Colonic mucosa (tissue), 4 donors: ENCODE measurements at regions not wholly inside any gene's neighbourhood (a gene's known extent, or its start where the extent isn't known, plus 50 kb on each side); places are given as distances from the start of the nearest gene placed in this dataset.

Source experiments
- DNase-seq: peaks from one replicate; pipeline ENCODE4 v3.0.0-alpha.2; 2020
- H3K27ac ChIP-seq: fragments of 200-600 bp; one replicate; pipeline ENCODE4 v1.8.0; 2021
- H3K27me3 ChIP-seq: fragments of 200-600 bp; one replicate; pipeline ENCODE4 v1.8.0; 2021
- H3K36me3 ChIP-seq: fragments of 200-600 bp; one replicate; pipeline ENCODE4 v1.8.0; 2021
- H3K4me1 ChIP-seq: fragments of 200-600 bp; one replicate; pipeline ENCODE4 v1.8.0; 2021; ENCODE audit warnings: mild to moderate bottlenecking
- H3K4me3 ChIP-seq: fragments of 200-600 bp; one replicate; pipeline ENCODE4 v1.8.0; 2021
- H3K9ac ChIP-seq, 2 donors: one replicate each; pipeline ENCODE4 v1.7.0; 2013; ENCODE audit warnings: control low read depth in 2 of 2, low read depth in 2 of 2, low read length in 2 of 2
- H3K9me3 ChIP-seq: fragments of 200-600 bp; one replicate; pipeline ENCODE4 v1.8.0; 2021
- CTCF ChIP-seq: fragments of 200-600 bp; IDR thresholded peaks from one replicate; pipeline ENCODE4 v1.8.0; 2022; ENCODE audit warnings: antibody characterized with exemption, mild to moderate bottlenecking
- intact Hi-C: fragments of 100-400 bp; cut with DNase I; formaldehyde crosslinking; loops from one replicate; pipeline ENCODE4 v1.14.1; 2022
- donor health status: healthy.
- donor health status: DM: no; HTN: no; CAD: no.
- donor health status: DM: no; HTN: no; CAD: no.

DNA sequence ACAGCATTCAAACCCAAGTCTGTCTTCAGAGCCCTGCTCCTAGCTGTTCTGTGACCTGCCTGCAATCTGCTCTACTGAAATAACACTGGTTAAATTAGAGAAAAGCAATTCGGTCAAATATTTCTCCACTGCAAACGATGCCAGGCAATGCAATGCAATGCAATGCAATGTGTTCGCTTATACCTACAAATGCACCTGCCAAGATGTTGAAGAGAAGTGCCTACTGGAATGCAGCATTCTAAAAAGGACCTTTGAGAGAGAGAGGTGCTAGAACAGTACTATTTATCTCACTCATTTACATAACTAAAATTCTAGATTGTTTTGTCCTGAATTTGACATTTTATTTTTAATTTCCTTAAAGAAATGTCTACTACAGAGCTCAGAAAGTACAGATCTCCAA is 157.3 kb upstream of the CDK1 start:
- no peak overlapping the region for H3K9ac ChIP-seq
- no peaks in the 10 kb centered on the region for H3K4me1 ChIP-seq
- no peaks in the 10 kb centered on the region for H3K27me3 ChIP-seq
- no peak overlapping the region for H3K27ac ChIP-seq
- H3K4me3 ChIP-seq = no peak overlapping the region
- no peak for DNase-seq
- no peak for TF ChIP-seq CTCF
- intact Hi-C loops = no loop called here
- H3K36me3 ChIP-seq = no peaks in the 10 kb centered on the region
- no peaks in the 10 kb centered on the region for H3K9me3 ChIP-seq

DNA sequence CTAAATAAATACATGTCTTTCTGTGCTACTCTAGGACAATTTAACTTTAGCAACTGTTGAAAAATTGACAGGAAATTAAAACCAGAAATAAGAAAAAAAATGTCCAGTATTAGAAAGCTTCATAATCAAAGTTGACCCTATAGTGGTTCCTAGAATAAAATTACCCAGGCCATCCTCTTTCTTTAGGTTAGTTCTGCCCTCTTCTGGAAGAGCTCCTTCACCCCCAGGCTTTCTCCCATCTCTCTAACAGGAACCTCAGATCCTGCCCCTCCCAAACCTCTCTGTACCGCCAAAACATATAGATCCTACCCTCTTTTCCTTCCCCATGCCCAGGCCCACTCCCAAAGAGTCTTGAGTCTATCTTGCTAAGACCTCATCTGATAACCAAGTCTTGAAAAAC is 159.4 kb upstream of the CDK1 start:
- H3K27ac ChIP-seq = no peak overlapping the region
- intact Hi-C loops = no loop called here
- TF ChIP-seq CTCF = no peak
- H3K36me3 ChIP-seq = no peaks in the 10 kb centered on the region
- DNase-seq = no peak
- H3K4me3 ChIP-seq = no peak overlapping the region
- H3K9me3 ChIP-seq = no peaks in the 10 kb centered on the region
- no peaks in the 10 kb centered on the region for H3K27me3 ChIP-seq
- H3K4me1 ChIP-seq = no peaks in the 10 kb centered on the region
- H3K9ac ChIP-seq = no peak overlapping the region

GRCh38 chr10:60615541-60615940 is 162.7 kb upstream of the CDK1 start:
- no peak for DNase-seq
- no peak overlapping the region for H3K9ac ChIP-seq
- no peaks in the 10 kb centered on the region for H3K4me1 ChIP-seq
- no peaks in the 10 kb centered on the region for H3K27me3 ChIP-seq
- H3K9me3 ChIP-seq = no peaks in the 10 kb centered on the region
- TF ChIP-seq CTCF = no peak
- no peaks in the 10 kb centered on the region for H3K36me3 ChIP-seq
- intact Hi-C loops = no loop called here
- H3K4me3 ChIP-seq = no peak overlapping the region
- no peak overlapping the region for H3K27ac ChIP-seq

DNA sequence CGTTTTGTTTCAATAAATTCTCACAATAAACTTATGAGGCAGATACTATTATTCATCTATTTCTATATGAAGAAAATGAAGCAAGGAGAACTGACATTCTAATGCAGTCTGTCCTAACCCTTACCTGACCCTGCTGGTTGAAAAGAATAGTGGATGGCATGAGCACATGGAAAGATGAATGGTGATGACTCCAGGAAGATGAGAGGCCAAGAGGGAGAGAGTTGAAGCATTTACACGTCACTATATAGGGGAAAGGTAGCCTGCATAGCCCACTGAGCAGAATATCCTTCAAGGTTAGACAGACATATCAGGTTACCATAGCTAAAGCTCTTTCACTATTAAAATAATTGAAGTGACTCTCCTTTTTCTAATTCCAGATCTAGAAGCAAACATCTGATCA is 163.9 kb upstream of the CDK1 start:
- H3K27me3 ChIP-seq = no peaks in the 10 kb centered on the region
- H3K4me1 ChIP-seq = no peaks in the 10 kb centered on the region
- no peak overlapping the region for H3K9ac ChIP-seq
- H3K4me3 ChIP-seq = no peak overlapping the region
- no peak for TF ChIP-seq CTCF
- H3K36me3 ChIP-seq = no peaks in the 10 kb centered on the region
- intact Hi-C loops = no loop called here
- H3K9me3 ChIP-seq = no peaks in the 10 kb centered on the region
- DNase-seq = no peak
- no peak overlapping the region for H3K27ac ChIP-seq

DNA sequence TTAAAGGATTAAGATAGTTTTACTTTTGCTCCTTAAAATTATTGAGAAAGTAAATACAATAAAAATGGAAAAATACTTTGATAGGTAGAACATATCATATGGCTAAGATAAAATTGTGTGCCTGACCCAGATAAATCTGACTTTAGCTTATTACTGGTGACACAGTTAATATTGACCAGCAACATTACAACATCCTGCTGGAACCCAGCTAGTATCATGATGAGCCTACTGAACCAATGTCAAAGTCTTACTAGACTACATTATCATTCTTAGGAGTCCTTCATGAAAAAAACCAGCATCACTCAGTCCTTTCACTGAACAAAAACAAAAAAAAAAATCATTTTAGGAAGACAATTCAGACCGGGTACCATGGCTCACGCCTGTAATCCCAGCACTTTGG is 164.8 kb upstream of the CDK1 start:
- H3K27me3 ChIP-seq = no peaks in the 10 kb centered on the region
- H3K9me3 ChIP-seq = no peaks in the 10 kb centered on the region
- no peaks in the 10 kb centered on the region for H3K36me3 ChIP-seq
- H3K27ac ChIP-seq = no peak overlapping the region
- TF ChIP-seq CTCF = no peak
- intact Hi-C loops = no loop called here
- H3K4me1 ChIP-seq = no peaks in the 10 kb centered on the region
- DNase-seq = no peak
- no peak overlapping the region for H3K9ac ChIP-seq
- no peak overlapping the region for H3K4me3 ChIP-seq

GRCh38 chr10:60611291-60611747 is 167.0 kb upstream of the CDK1 start:
- Histone ChIP-seq H3K36me3 (no peaks in the 10 kb centered on the region), H3K9me3 (no peaks in the 10 kb centered on the region), H3K27ac (no peak overlapping the region), H3K9ac (no peak overlapping the region), H3K4me3 (no peak overlapping the region), H3K4me1 (no peaks in the 10 kb centered on the region), H3K27me3 (no peaks in the 10 kb centered on the region)
- intact Hi-C loops = no loop called here
- no peak for TF ChIP-seq CTCF
- no peak for DNase-seq
